ENCODE measurements at regions not wholly inside any gene's neighbourhood (a gene's known extent, or its start where the extent isn't known, plus 50 kb on each side); places are given as distances from the start of the nearest gene placed in this dataset.

DNA sequence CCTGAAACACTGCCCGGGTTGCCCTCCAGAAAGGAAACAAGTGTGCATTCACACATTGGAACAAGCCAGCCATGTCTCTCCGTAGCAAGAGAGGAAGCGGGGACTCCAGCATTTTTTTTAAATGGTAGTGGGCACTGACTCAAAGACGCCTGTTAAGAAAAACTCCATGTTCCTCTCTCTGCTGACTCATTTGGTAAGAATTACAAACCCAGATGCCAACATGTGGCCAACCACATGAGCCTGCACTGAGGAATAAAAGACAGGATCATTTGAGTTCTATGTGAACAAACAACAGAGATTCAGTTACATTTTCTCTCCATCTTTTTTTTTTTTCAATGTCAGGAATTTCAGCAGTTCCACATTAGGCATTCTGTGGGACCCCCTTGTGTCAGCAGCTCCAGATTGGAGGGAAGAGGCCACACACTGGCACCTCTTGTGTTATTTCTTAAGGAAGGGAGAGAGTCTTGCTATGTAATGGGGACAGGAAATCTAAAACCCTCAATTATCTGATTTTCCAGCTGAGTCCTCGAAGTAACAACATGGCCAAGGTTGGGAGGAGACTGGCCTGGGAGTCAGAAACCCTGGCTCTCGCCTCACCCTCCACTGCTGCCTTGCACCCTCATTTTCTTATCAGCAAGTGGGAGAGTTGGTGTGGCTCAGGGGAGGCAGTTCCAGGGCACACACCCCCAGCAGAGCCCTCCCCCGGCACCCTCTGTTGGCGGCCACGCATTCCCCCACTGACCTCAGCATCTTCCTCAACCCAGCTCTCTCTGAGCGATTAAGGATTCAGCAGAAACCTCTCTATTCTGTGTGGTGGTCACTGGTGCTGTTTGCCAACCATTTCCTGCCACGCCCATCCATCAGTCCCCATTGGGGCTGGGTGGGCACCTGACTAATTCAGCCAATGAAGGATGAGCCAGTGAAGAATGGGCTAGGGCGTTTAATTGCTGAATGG, 173.0 kb downstream of the FOXL1 start:
- DNase-seq, result no peak

DNA sequence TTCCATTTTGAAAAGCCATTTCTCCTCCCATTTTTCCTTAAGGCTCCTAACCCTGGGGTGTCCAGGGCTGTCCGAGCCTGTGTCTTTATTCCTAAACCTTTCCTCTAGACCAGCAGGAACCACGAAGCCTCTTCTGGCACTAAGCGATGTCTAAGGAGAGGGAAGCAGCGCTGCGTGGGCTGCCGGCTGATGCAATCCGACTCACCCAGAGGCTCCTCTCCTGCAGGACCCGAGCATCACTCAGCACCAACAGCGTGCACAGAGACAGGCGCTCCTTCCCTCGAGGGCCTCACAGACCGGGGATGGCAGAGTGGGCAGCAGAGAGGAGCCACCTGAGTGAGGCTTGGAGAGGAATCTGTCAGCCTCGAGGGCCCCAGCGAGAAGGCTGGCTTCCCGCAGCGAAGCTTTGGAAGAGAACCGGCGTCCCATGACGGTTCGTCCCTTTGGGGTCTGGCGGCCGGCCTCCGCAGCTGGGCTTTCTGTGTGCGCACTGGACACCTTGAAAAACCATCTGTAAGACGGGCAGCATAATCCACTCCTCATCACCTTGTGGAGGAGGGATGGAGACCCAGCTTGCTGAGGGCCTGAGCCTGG, 174.3 kb downstream of the FOXL1 start:
- no peak for DNase-seq

DNA sequence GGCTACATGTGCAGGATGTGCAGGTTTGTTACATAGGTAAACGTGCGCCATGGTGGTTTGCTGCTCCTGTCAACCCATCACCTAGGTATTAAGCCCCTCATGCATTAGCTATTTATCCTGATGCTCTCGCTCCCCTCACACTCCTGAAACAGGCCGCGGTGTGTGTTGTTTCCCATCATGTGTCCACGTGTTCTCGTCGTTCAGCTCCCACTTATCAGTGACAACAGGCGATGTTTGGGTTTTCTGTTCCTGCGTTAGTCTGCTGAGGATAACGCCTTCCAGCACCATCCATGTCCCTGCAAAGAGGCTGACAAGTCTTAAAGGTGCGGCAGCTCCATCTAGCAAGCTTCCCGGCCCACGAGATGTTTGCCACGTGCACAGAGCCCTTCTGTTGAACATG, 175.1 kb downstream of the FOXL1 start:
- no peak for DNase-seq

GRCh38 chr16:86755571-86756006, 177.2 kb downstream of the FOXL1 start:
- no peak for DNase-seq

DNA sequence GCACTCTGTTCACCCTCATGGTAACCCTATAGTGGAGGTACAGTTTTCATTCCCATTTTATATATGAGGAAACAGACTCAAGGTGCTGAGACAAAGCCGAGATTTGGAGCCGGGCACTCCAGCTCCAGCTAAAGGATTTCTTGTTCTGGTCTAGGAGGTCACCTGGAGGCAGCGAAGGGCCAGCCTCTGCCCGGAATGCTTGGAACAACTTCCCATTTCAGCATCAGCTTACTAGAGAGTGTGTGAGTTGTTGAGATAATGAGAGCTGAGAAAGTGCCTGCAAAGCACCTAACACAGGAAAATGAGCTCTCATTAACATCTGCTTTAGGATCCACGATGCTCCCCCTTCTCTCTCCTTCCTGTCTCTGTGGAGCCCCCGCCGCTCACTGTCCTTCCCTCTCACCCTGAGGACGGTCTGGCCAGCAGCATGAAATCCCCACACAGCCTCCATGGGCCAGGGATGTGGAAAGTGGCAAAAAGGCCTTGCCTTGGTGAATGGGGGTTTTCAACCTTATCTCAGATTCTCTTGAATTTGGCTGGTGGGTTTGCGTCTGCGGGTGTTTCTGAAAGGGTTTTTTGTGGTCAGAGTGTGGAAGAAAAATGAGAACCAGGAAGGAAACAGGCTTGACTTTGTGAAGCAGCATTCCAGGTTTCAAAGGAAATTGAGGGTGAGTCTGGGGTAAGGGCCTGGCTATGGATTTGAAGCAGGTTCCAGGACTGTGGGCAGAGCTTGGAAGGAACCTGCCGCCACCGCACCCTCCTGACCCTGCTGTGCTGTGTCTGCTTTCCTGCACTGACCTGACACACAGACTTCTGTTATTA, 178.7 kb downstream of the FOXL1 start:
- DNase-seq, result no peak

DNA sequence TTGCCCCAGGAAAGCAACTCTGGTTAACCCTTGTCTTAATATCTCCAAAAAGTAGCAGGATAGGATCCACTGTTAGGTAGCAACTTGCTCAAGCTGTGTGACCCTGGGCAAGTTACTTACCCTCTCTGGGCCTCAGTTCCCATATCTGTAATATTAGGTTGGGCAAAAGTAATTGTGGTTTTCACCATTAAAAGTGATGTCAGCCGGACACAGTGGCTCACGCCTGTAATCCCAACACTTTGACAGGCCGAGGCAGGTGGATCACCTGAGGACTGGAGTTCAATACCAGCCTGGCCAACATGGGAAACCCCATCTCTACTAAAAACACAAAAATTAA, 179.3 kb downstream of the FOXL1 start:
- DNase-seq, result no peak

- DNase-seq, result no peak
Observed at GRCh38 chr16:86758932-86759331, 180.6 kb downstream of the FOXL1 start.

DNA sequence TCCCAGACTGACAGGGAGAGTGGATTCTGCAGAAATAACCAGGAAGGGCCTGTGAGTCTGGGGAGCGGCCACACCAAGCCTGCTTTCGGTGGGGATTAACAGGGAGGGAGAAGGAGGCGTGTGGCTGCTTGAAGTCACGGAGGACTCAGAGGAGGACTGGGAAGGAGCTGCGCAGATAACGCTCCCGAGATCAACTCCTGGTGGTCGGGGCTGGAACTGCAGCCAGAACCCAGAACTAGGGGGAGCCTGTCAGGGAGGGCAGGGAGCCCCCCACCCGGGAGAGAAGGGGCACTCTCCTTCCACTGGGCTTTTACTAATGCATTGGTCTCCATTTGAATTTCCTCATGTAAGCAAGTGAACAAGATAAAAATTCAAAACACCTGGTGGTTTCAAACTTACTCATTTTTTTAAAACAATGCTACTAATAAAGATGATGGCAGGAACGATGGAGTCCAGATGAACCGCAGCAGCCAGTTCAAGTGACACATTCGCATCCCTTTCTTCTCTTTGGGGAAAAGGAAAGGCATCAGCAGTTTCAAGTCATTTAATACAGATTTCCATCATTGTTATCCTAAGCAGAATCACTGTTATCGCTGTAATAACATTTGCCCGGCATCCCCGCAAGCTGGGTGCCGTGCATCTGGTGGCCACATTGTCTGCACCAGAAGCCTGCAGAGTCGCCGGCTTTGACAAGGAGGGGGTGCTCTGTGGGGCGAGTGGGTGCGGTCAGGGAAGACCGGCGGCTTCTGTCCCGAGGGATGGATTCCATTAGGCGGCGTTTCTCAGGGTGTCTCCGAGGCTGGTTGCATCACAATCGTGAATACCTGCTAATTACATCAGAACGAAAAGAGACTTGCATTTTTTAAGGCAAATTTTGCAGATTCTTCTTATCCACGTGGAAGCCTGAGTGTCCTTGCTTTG, 183.0 kb downstream of the FOXL1 start:
- DNase-seq, result peak; percentile 35

DNA sequence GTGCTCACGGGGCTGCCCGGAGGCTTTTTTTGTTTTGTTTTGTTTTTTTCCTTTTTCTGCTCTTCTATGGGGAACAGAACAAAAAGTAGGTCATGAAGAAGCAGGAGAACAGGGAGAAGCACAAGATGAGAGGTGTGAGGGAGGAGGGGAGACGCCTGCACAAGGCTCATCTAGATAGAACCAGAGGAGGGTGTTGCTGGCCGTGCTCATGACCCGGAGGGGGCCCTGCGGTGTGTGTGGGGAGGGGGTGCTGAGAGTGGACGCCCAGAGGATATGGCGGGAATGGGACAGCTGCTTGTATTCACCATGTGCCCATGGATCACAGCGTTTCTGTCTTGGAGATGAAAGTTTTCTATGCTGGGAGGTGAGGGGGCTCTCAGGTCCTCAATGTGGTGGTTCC, 183.7 kb downstream of the FOXL1 start:
- DNase-seq, result no peak

GRCh38 chr16:86763819-86764218, 185.5 kb downstream of the FOXL1 start:
- DNase-seq, result no peak

DNA sequence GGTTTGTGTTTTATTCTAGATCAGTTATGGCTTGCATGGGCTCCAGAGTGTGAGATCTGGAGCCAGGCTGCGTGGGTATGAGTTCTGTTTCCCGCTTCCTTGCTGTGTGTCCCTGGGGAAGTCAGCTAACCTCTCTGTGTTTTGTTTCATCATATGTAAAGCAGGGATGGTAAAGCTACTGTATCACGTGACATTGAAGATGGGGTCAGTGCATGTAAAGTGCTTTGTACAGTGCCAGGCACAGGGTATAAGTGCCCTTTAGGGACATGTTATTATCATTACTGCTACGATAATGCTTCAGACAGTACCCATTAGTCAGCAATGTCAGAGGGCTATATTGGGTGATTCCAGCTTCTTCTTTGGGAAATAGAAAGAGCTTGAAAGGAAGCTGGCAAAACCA, 186.2 kb downstream of the FOXL1 start:
- no peak for DNase-seq

DNA sequence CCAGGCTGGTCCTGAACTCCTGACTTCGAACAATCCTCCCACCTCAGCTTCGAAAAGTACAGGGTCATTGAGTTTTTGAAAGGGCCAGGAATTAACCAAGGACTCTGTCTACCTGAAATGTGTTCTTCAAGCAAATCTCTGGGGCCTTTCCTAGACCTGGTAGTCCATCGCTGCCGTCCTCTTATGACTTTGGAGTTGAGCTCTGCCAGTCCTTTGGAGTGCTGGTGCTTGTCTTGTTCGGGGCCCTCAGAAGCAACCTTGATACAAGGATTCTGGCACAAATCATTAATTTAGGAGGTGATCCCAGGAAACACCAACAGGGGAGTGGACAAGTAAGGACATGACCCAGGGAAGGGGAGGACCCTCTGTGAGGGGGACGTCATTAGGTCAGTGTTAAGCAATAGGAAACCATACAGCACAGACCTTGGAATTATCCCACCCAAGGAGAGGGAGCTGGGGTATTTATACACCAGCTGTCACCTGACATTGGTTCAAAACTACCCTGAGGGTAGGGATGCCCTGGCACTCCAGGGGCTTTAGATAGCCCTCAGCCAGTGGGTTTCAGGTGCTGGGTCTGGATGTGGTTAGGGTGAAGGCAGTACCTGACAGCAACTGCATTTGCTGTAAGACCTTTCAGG, 187.2 kb downstream of the FOXL1 start:
- no peak for DNase-seq

- no peak for DNase-seq
Observed at GRCh38 chr16:86766700-86767099, 188.4 kb downstream of the FOXL1 start.

DNA sequence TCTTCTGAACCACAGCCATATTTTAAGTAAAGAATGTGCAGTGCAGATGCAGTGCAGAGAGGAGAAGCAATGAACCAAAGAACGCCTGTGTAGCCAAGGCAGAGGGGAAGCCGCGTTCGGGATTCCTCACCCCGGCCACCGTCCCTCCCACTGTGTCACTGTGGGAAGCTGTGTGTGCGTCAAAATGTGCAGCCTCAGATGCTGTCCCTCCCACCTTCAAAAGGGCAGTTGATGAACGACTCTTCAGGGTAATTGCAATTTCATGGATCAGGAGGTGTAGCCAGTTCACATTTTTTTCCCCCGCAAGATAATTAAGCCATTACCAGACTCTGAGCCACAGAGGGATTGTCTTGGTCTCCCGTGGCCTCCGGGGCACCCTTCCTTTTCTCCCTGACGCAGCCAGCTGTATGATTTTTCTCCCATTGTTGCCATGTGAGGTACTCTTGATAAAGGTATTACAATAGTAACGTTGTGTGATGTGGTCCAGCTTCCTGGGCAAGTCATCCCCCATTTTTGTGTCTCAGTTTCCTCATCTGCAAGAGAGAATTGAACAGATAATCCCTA, 190.0 kb downstream of the FOXL1 start:
- no peak for DNase-seq

DNA sequence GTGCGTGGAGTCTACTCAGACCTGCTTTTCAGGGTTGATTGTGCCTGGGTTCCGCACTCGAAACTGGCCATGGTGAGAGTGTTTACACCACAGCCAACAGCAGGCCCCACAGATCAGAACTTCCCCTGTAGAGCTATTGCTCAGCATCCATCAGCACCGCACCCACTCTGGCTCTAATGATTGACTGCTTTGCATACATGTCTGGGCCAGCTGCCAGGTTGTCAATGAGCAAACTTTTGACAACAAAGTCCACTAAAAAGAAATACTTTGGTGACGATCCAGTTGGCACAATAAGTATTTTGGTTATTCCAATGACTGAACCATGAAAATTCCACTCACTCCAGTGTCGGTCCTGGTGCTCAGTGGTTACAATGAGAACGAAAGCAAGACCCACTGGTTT, 190.7 kb downstream of the FOXL1 start:
- no peak for DNase-seq

DNA sequence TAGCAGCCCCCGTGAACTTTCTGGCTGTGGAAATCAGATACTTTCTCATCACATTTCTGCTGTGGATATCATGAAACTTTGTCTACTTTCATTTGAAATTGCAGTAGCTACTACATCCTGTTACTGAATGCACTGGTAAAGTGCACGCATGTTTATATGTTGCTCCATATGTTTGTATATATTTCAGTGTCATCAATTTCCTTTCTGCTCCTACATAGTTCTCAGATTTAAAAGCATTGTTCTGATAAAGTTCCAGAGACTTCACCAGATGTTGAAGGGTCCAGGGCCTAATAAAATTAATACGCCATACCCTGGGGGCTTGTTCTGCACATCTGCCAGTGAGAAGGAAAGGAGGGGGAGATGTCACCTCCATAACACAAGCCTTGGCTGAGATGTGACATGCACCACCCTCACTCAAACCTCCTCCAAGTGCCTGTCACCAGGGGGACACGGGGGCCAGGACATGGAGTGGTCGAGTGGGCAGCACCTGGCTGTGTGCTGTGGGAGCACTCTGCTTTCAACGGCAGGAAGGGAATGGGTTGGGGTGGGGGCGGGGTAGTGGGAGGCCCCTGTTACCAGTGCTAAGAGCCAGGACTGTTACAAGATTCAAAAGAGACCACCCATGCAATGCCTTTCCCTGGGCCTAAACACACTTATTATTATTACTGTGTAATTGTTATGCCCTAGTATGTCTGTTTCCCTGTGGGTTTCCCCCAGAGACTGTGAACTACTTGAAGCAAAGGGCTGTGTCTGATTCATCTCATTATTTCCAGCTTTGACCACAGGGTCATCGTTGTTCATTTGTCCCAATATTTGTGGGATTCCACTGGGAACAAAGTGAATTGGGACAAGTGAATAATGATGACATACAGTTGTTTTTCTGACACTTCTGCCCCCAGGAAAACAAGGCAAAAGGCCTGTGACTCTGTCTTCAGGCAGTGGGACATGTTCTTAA, 193.4 kb downstream of the FOXL1 start:
- no peak for DNase-seq

DNA sequence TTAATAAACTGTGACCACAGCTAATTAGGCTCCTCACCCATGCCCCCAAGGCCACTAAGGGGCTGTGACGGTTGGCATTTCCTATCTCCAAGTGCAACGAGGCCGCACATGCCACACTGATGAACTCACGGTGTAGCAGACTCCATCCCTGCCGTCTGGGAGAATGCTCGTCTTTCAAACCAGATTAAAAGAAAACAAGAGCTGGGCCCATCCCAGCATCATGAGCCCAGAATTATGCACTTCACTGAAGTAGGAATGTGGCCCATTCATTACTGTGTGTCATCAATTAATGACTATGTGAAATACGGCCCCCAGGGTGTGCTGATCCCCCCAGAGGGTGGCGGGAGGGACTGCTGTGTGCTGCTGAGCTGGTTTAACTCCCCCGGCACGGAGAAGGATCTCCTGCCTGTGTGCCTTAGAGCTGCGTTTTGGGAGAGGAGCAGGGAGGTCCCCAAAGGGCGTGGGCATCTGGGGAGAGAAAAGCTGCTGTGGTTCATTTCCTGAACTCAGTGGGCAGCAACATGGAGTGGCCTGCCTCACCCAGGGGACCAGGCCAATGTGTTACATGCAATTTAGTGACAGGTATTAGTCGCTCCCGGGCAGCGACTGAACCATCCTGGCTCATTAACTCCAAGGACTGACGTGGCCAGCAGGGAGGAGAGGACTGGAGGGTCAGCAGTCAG, 194.5 kb downstream of the FOXL1 start:
- DNase-seq, result no peak

DNA sequence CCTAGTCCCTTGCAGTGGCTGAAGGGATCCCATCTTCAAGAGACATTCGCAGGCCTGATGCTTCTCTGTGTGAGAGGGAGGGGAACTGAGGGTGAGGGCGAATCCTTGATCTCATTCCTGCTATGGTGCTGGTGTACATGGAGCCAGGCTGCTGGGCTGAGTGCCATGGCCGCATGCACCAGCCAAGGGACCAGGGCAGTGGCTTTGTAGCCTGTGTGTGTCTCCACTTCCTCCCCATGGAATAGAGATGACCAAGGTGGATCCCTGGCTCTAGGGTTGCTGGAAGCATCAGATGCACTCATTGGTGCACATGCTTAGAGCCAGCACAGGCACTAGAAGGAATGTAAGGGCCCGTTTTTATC, 195.0 kb downstream of the FOXL1 start:
- no peak for DNase-seq

DNA sequence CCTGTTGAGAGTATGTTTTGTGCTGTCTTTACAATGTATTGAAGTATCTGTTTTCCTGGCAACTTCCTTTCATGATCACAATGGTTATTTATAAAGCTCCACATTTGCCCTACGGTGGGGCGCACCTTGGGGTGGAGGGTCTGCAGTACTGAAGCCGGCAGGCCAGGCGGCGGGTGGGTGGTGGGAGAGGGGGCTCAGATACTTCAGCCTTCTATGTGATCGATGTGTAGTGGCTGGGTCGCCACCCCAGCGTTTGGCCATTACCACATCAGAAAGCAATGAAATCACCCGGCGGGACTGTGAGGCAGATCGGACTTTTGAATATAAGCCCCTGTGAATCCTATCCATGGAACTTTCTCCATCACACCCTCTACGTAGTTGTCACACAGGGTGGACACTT, 196.6 kb downstream of the FOXL1 start:
- DNase-seq, result no peak

DNA sequence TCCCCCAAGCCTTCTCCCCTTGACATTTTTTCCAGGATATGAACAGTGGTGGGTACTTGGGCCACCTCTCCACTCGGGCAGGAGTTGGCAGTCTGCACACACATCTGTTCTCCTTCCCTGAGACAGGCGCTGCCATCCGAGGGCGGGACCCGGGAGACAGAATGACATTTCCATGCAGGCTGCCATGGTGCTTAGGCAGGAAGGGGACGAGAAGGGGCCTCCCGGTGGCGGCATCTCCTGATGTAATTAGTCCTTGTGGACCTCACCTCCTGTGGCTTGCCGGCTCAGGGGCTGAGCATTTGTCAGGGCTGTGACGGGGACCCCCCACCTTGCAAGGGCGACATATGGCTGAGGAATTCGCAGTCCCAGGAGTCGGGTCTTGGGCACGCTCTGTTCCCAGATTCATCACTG, 197.2 kb downstream of the FOXL1 start:
- DNase-seq, result no peak

All from activated naive CD4-positive, alpha-beta T cell treated with anti-CD3 and anti-CD28 coated beads, Interleukin-2, amount 50 U/mL, for 16 hours (primary cell).